Psoas muscle (tissue), 7 donors: ENCODE measurements at regions not wholly inside any gene's neighbourhood (a gene's known extent, or its start where the extent isn't known, plus 50 kb on each side); places are given as distances from the start of the nearest gene placed in this dataset.

Source experiments
- ATAC-seq, 4 donors: fragments of 200-7000 bp; cut with Tn5 transposase; one replicate each; pipeline ENCODE4 v1.9.1; 2020; ENCODE audit warnings: moderate library complexity in 3 of 4, mild to moderate bottlenecking in 2 of 4
- DNase-seq, 2 donors: peaks; one replicate each; pipeline ENCODE4 v3.0.0-alpha.2; 2020
- H3K27ac ChIP-seq: fragments of 200-600 bp; one replicate; pipeline ENCODE4 v1.8.0; 2022
- H3K27me3 ChIP-seq, 3 donors: fragments of 200-600 bp in 1 of 3; one replicate each; pipeline versions ENCODE4 v1.6.1 to v1.8.0; 2013 to 2022; ENCODE audit warnings: low read length in 2 of 3, mild to moderate bottlenecking in 2 of 3, moderate library complexity in 1 of 3; ENCODE audit not compliant: insufficient read depth in 3 of 3
- H3K36me3 ChIP-seq, 2 donors: fragments of 200-600 bp in 1 of 2; one replicate each; pipeline versions ENCODE4 v1.6.1 to v1.8.0; 2013 to 2022; ENCODE audit warnings: low read depth in 1 of 2, mild to moderate bottlenecking in 1 of 2, moderate library complexity in 1 of 2; ENCODE audit not compliant: insufficient read depth in 1 of 2
- H3K4me1 ChIP-seq: fragments of 200-600 bp; one replicate; pipeline ENCODE4 v1.8.0; 2022
- H3K4me3 ChIP-seq: fragments of 200-600 bp; one replicate; pipeline ENCODE4 v1.8.0; 2022; ENCODE audit warnings: mild to moderate bottlenecking
- H3K9me3 ChIP-seq: fragments of 200-600 bp; one replicate; pipeline ENCODE4 v1.8.0; 2022
- WGBS, 3 donors: extraction: QIAGEN DNeasy Blood & Tissue Kit; methylation state at CpG; one replicate each; pipeline versions ENCODE4 v1.1.6 to v1.1.7; 2013; 5-methylcytosine and 5-hydroxymethylcytosine counted together
- intact Hi-C, 2 donors: fragments of 100-400 bp; cut with DNase I; formaldehyde crosslinking; loops; one replicate each; pipeline versions ENCODE4 v1.11.0 to v1.14.2; 2022
- TF ChIP-seq, protein P1 (sequence below): fragments of 200-600 bp; IDR thresholded peaks from one replicate; pipeline ENCODE4 v1.8.0; 2022; ENCODE audit warnings: antibody characterized with exemption
- donor health status: healthy with polysubstance abuse.
- donor health status: DM: no; HTN: no; CAD: no; lungs with moderate emphysema.
- donor health status: Bipolar disorder and iron deficiency.
- donor health status: healthy.
- donor health status: DM: yes; HTN: yes; CAD: no.
- donor health status: DM: no; HTN: no; CAD: no.
- donor health status: DM: yes; HTN: yes; CAD: no.

- WGBS, 3 donors, result 90 to 96% (median 95%) methylated on average over 1 of the region's 1 CpG
- ATAC-seq, result no peak
Observed at GRCh38 chr10:10676972-10677371, 340.7 kb upstream of the CELF2 start.

GRCh38 chr10:10677479-10677878 is 340.2 kb upstream of the CELF2 start:
- Histone ChIP-seq H3K9me3 (peaks cover 4% of the 10 kb centered on the region), H3K4me1 (no peaks in the 10 kb centered on the region), H3K36me3 (no peaks in the 10 kb centered on the region), H3K4me3 (no peak overlapping the region), H3K27ac (no peak overlapping the region), H3K27me3 (no peaks in the 10 kb centered on the region)
- TF ChIP-seq, protein P1, sequence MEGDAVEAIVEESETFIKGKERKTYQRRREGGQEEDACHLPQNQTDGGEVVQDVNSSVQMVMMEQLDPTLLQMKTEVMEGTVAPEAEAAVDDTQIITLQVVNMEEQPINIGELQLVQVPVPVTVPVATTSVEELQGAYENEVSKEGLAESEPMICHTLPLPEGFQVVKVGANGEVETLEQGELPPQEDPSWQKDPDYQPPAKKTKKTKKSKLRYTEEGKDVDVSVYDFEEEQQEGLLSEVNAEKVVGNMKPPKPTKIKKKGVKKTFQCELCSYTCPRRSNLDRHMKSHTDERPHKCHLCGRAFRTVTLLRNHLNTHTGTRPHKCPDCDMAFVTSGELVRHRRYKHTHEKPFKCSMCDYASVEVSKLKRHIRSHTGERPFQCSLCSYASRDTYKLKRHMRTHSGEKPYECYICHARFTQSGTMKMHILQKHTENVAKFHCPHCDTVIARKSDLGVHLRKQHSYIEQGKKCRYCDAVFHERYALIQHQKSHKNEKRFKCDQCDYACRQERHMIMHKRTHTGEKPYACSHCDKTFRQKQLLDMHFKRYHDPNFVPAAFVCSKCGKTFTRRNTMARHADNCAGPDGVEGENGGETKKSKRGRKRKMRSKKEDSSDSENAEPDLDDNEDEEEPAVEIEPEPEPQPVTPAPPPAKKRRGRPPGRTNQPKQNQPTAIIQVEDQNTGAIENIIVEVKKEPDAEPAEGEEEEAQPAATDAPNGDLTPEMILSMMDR, result peak; percentile 33
- WGBS, 3 donors, result 55 to 67% (median 56%) methylated on average over 3 of the region's 3 CpGs
- ATAC-seq (peak in 2 of 4 donors; percentile 63), DNase-seq (peak; percentile 39 to 61)
- intact Hi-C loops, result no loop called here

More at GRCh38 chr10:10676972-10677371, 340.7 kb upstream of the CELF2 start:
- Histone ChIP-seq H3K4me1 (no peaks in the 10 kb centered on the region), H3K27ac (no peak overlapping the region), H3K36me3 (no peaks in the 10 kb centered on the region), H3K9me3 (peaks cover 4% of the 10 kb centered on the region), H3K4me3 (no peak overlapping the region), H3K27me3 (no peaks in the 10 kb centered on the region)
- intact Hi-C loops, result no loop called here
- TF ChIP-seq, protein P1, result no peak
- DNase-seq, result no peak

- 74 to 90% (median 88%) methylated on average over 5 of the region's 5 CpGs for WGBS, 3 donors
- H3K4me3 ChIP-seq, result no peak overlapping the region
Observed at GRCh38 chr10:10680496-10680895, 337.2 kb upstream of the CELF2 start.

DNA sequence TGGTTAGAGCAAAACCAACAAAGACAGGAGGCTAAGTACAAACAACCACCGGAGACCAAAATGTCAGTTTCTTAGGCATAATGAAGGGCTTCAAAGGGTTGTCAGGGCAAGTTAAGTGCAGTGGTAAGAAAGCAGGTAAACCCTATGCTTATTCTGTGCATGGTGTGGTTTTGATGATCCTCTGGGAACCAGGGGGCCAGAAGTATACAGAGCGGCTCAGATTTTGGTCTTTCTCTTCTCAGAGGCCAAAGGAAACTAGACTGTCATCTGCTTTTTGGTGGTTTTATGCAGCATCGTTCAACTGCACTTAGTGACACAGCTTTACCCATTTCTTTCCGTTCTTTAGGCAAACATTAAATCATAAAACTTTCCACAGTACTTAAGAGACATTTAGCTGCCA is 332.7 kb upstream of the CELF2 start:
- 75 to 89% (median 86%) methylated on average over 4 of the region's 4 CpGs for WGBS, 3 donors
- DNase-seq (no peak), ATAC-seq (no peak)
- no peaks in the 10 kb centered on the region for H3K27me3 ChIP-seq
- H3K9me3 ChIP-seq, result no peaks in the 10 kb centered on the region
- no peaks in the 10 kb centered on the region for H3K4me1 ChIP-seq
- intact Hi-C loops, result no loop called here
- H3K36me3 ChIP-seq, result no peaks in the 10 kb centered on the region
- TF ChIP-seq, protein P1, result no peak
- no peak overlapping the region for H3K27ac ChIP-seq
- no peak overlapping the region for H3K4me3 ChIP-seq

More at GRCh38 chr10:10680496-10680895, 337.2 kb upstream of the CELF2 start:
- no peaks in the 10 kb centered on the region for H3K9me3 ChIP-seq
- no peak overlapping the region for H3K27ac ChIP-seq
- no peaks in the 10 kb centered on the region for H3K27me3 ChIP-seq
- TF ChIP-seq, protein P1, result no peak
- no peak for DNase-seq
- no peaks in the 10 kb centered on the region for H3K36me3 ChIP-seq
- ATAC-seq, result no peak
- no peaks in the 10 kb centered on the region for H3K4me1 ChIP-seq
- intact Hi-C loops, result no loop called here

DNA sequence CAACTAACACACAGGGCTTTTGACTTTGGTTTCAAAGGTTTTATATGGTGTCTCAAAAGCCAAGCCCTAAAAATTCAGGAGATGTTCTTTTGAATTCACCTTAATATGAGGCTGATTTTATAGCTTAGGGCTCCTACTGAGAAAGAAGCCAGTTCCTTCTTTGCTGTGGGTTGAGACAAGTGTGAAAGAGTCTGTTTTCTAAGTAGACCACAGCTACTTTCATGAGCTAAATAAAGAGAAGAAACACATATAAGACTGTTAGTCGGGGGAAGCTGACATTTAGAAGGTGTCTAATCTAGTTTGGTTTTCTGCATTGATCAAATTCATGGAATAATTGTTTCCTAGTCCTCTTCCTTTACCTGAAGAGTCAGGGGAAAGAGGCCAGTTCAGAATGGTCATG is 332.1 kb upstream of the CELF2 start:
- Histone ChIP-seq H3K4me3 (no peak overlapping the region), H3K36me3 (no peaks in the 10 kb centered on the region), H3K27ac (no peak overlapping the region), H3K27me3 (no peaks in the 10 kb centered on the region), H3K9me3 (no peaks in the 10 kb centered on the region), H3K4me1 (no peaks in the 10 kb centered on the region)
- intact Hi-C loops, result no loop called here
- no peak for DNase-seq
- WGBS, 3 donors, result 84 to 96% (median 85%) methylated on average over 1 of the region's 1 CpG
- TF ChIP-seq, protein P1, result no peak
- no peak for ATAC-seq
